ENCODE measurements at regions not wholly inside any gene's neighbourhood (a gene's known extent, or its start where the extent isn't known, plus 50 kb on each side); places are given as distances from the start of the nearest gene placed in this dataset.
"Not testable (repeated sequence)": the region's sequence is repeated elsewhere in the genome, so short reads cannot be mapped to it uniquely, and the experiment has no call there.

GRCh38 chr5:143659599-143660238, 152.2 kb upstream of the HMHB1 start:
- no peak for DNase-seq

DNA sequence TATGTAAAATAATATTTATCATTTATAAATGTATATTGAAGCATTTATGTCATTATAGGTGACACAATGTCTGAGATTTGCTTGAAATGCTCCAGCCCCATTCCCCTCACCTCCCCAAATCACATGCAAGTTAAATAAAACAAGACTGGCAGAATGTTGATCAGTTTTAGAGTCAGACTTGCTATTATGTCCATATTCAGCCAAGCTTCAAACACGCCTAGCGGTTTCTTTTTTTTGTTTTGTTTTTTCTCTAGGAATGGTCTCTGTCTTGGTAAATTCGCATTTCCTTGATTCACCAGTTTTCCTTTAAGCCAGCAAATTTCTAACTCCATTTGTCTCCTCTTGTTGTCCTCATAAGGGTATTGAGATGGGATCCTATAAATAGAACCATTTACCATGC, 153.0 kb upstream of the HMHB1 start:
- DNase-seq: no peak

GRCh38 chr5:143657647-143658285, 154.2 kb upstream of the HMHB1 start:
- peak; percentile 13 for DNase-seq

DNA sequence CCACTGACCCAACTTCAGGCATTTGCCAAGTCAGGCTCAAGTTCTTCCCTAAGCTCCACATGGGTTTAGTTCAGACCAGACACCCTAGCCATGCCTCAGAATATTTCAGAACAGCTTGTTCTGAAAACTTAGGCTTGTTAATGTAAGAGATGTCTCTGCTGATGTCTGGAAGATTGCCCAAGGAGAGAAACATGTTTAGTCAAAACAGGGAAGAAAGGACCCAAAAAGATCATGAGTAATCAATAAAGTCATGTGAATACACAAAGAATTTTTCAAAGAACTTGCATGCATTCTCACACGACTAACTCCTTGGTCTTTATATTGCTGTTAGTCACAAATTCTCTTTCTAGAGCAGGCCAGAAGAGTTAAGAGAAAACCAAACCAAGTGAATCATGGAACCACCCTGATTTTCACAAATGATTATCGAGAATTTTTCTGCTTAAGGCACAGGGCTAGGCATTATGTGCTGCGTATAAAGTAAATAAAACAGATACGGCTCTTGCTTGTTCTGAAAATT, 158.1 kb upstream of the HMHB1 start:
- no peak for DNase-seq

DNA sequence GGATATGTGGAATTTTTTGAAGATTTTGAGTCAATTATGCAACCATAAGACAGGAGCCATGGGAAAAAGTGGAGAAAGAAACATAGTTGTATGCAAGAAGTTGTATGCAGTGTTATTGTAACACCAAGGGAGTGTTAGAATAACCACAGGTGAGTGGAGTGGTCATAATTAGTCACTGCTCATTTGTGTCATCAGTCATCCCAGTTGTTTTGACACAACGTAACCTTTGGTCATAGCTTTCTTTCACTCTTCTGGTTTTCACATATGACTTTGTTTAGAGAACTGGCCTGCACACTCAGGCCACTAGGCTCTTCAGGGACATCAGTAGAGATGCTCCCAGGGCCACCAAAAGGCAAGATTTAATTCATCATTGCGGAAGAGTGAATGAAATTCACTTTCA, 158.7 kb upstream of the HMHB1 start:
- DNase-seq: no peak

DNA sequence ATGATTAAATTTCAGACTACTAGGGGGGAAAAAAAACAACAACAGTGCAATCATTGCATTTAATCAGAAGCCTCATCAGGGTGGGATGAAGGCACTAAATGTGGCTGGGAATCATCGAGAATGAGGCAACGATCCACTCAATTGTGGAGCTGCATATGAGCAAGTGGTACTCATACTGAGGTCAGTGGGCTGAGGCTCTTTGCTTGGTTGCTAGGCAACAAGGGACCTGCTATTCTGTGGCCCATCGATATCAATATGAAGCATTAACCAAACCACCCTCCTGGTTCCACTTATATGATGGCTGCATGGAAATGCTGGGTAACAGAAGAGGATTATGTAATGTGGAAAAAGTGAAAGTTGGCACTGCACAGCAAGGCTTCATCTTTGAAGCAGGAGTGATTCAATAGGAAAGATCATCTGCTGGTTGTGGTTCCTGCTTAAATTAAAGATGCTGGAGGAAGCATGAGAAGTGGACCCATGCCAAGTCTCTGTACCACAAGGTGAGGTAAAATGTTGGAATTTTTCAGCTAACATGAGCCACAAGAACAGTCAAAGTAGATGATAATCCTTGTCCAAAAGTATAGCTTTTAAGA, 159.8 kb upstream of the HMHB1 start:
- peak; percentile 12 for DNase-seq

DNA sequence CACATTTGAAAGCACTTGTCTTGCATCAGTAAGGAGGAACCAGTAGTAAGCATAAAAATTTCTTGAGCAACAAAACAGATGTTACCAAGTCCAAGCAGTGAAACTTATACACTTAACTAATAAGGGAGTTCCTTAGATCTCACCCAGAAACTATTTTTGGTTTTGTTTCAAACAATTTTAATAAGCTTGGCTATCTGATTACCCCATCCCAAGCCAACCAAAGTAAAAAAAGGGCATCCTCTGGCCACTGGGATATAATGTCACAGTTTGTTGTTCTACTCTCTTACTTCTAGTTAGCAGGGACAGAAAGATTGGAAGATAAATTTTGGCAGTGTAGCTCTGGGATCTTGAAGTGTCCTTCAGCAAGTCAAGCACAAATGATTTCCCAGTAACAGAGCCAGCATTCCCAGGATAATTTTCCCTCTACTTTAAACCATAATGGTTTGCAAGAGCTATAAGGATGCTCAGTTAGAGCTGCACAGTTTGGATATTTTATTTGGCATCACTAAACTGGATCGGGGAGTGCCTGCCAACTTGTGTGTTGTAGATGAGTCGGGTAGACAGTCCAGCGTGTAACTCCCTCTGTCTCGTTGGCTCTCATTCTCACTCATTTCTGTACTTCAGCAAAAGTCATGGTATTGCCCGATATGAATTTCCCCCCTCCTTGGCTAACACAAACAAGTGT, 161.9 kb upstream of the HMHB1 start:
- DNase-seq: no peak

DNA sequence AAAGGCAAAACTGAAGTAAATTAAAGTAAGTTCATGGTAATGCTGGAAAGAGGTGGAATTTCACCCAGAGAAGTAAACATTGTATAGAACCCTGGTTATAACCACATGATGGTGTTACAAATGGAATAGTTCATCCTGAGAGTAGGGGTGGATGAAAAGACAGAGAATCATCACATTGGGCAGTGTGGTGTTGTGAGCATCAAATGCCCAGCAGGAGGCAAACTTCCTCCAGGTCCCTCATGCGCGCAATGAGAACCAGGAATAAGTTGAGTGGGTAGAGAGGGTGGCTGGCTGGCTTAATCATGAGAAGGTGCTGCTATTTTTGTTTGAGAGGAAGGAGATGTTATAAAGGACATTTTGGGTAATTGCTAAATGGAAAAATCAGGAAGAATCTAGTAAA, 163.3 kb upstream of the HMHB1 start:
- DNase-seq: peak; percentile 18

DNA sequence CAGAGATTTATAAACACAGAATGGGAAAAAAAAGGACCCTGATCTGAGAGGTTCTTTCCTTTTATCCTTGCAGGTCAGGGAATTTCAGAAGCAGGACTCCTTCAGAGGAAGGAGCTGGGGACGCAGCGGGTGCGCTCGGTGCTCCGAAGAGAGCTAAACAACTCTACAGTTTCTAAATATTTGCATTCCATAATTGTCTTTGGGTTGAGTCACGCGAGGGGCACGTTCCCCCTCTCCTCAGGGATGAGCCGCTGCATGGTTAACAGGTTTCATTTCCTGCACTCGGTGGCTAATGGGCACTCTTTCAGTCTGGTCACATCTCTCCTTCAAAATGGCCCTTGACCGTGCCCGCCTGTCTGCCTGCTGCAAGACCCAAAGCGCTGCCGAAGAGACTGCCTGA, 165.0 kb upstream of the HMHB1 start:
- DNase-seq: no peak

- no peak for DNase-seq
Observed at GRCh38 chr5:143645356-143645755, 166.6 kb upstream of the HMHB1 start.

- no peak for DNase-seq
Observed at GRCh38 chr5:143644727-143645126, 167.2 kb upstream of the HMHB1 start.

- no peak for DNase-seq
Observed at GRCh38 chr5:143642791-143643190, 169.2 kb upstream of the HMHB1 start.

DNA sequence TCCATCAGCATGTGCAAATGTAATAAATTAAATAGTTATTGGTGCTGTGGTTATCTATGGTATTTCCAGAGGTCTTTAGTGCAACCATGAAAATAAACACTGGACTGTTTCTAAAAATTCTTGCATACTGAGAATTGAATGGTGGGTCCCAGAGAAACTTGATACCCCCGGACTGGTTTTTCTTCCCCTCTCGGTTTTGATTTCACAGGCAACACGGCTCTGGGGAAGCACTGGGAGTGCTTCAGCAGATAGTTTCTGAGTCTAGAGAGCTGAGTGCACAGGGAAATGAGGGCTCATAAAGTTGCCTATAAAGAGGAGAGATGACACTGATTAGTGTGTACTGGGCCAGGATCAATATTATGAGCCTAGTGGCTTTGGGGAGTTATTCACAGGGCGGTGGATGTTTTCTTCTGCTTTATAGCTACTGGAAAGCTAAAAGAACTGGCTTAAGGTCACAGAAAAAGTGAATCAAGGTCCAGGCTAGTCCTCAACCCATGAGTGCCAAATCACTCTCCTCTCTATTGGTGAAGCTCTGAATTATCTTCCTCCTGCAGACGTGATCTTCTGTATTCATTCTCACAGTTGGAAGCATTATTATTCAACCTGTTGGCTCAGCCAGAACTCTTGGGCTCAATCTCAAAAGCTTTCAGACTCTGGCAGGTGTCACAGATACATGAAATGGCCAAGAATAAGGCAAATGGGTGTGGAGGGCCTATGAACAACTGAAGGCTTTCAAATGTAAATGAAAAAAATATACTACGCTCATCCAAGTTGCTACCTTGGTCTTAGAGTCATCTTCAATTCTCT, 170.2 kb upstream of the HMHB1 start:
- DNase-seq: no peak

- no peak for DNase-seq
Observed at GRCh38 chr5:143638654-143639053, 173.3 kb upstream of the HMHB1 start.

DNA sequence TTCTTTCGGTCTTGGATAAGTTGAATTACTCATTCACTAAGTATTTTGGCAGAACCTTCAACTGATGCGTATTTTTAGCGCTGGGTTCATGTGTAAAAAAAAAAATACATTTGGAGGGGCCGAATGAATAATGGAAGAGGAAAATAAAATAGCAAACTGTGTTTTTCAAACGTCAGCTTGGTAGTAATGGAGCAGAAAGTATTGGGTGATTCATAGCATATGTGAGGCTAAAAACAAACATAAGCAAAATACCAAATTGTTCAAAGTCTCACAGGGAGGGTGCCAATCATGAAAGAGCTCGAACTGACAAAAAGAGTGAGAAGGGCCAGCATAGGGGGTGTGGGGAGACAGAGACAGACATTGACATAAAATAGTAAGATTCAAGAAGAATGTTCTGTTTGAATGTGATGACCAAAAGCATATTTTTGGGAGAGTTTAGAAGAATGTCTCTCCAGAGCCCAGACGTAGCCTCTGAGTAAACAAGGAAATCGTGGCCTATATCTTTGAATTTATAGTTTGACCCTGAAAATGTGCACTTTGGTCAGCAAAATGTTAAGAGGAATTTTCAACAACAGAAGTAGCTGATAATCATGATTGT, 174.9 kb upstream of the HMHB1 start:
- DNase-seq: no peak

GRCh38 chr5:143635888-143636287, 176.1 kb upstream of the HMHB1 start:
- DNase-seq: no peak

DNA sequence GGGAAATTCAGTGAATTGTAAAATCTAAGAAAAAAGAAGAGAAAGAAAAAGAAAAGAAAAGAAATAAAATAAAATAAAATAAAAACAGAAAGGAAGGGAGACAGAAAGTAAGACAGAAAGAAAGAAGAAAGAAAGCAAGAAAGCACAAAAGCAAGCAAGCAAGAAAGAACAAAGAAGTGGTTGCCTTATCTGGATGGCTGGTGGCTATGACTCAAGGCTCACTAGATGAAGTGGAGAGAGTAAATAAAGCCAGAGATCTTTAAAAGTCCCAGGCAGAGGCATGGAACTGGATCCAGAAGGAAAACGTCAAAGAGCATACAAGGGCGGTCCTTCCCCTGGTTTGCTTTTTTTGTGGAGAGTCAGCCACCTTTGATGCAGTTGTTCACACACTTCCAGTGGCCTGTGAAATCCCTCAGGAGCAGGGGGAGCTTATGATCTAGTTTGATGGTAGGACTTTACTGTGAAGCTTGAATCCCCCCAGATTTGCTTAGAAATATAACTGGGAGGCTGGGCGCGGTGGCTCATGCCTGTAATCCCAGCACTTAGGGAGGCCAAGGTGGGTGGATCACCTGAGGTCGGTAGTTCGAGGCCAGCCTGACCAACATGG, 176.7 kb upstream of the HMHB1 start:
- DNase-seq: no peak

- DNase-seq: no peak
Observed at GRCh38 chr5:143634689-143635088, 177.3 kb upstream of the HMHB1 start.

GRCh38 chr5:143629871-143630659, 181.9 kb upstream of the HMHB1 start:
- DNase-seq: no peak

DNA sequence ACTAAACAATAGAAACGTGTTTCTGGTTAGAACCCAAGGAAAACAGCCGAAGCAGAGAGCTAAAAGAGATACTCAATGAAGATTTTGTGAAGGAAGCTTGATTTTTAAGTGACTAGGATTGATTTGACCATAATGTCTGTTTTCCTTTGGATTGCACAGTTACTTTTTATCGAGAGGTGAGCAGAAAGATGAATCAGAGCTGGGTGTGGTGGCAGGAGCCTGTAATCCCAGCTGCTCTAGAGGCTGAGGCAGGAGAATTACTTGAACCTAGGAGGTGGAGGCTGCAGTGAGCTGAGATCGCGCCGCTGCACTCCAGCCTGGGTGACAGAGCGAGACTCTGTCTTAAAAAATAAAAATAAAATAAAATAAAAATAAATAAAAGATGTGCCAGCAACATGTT, 186.9 kb upstream of the HMHB1 start:
- not testable (repeated sequence) for DNase-seq

- no peak for DNase-seq
Observed at GRCh38 chr5:143624465-143624864, 187.5 kb upstream of the HMHB1 start.

Data from NCI-H82 (cell line).